ENCODE measurements at regions not wholly inside any gene's neighbourhood (a gene's known extent, or its start where the extent isn't known, plus 50 kb on each side); places are given as distances from the start of the nearest gene placed in this dataset.

DNA sequence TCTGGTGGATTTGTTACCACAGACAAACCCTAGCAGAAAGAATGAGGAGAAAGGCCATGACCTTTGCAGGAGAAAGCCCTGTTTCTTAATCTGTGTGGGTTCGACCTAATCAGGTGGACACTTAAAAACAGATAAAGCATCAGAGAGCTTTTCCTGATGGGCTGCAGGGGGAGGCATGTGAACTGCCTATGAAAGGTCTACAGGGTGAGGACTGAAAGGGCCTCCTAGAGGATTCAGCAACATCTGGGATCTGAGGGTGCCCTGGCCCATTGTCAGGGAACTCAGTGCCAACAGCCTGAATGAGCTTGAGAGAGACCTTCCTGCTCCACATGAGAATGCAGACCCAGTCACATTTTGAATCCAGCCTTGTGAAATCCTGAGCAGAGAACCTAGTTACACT, 178.8 kb upstream of the DDHD1 start:
- TF ChIP-seq POLR2A (IDR thresholded peaks at IDR 0.05; ENCODE audit: low read length) (no peak), EP300 (IDR thresholded peaks at IDR 0.05) (no peak), CEBPB (IDR thresholded peaks at IDR 0.05) (no peak), RAD21 (conservative IDR thresholded peaks at IDR 0.05 in 1 of 2, IDR thresholded peaks at IDR 0.05 in 1 of 2) (no peak), ZNF302 (CRISPR knock-in tag; IDR thresholded peaks at IDR 0.05) (no peak), JUNB (IDR thresholded peaks at IDR 0.05) (no peak), CHD2 (IDR thresholded peaks at IDR 0.05; ENCODE audit: low read length, partially characterized antibody) (no peak)
- TF ChIP-seq, protein P1, sequence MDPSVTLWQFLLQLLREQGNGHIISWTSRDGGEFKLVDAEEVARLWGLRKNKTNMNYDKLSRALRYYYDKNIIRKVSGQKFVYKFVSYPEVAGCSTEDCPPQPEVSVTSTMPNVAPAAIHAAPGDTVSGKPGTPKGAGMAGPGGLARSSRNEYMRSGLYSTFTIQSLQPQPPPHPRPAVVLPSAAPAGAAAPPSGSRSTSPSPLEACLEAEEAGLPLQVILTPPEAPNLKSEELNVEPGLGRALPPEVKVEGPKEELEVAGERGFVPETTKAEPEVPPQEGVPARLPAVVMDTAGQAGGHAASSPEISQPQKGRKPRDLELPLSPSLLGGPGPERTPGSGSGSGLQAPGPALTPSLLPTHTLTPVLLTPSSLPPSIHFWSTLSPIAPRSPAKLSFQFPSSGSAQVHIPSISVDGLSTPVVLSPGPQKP (IDR thresholded peaks at IDR 0.05; ENCODE audit: low read depth, low read length): no peak
- TF ChIP-seq, protein P2, sequence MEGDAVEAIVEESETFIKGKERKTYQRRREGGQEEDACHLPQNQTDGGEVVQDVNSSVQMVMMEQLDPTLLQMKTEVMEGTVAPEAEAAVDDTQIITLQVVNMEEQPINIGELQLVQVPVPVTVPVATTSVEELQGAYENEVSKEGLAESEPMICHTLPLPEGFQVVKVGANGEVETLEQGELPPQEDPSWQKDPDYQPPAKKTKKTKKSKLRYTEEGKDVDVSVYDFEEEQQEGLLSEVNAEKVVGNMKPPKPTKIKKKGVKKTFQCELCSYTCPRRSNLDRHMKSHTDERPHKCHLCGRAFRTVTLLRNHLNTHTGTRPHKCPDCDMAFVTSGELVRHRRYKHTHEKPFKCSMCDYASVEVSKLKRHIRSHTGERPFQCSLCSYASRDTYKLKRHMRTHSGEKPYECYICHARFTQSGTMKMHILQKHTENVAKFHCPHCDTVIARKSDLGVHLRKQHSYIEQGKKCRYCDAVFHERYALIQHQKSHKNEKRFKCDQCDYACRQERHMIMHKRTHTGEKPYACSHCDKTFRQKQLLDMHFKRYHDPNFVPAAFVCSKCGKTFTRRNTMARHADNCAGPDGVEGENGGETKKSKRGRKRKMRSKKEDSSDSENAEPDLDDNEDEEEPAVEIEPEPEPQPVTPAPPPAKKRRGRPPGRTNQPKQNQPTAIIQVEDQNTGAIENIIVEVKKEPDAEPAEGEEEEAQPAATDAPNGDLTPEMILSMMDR (IDR thresholded peaks at IDR 0.05): no peak
- TF ChIP-seq, protein P3, sequence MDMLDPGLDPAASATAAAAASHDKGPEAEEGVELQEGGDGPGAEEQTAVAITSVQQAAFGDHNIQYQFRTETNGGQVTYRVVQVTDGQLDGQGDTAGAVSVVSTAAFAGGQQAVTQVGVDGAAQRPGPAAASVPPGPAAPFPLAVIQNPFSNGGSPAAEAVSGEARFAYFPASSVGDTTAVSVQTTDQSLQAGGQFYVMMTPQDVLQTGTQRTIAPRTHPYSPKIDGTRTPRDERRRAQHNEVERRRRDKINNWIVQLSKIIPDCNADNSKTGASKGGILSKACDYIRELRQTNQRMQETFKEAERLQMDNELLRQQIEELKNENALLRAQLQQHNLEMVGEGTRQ (IDR thresholded peaks at IDR 0.05): no peak
- TF ChIP-seq, protein P4, sequence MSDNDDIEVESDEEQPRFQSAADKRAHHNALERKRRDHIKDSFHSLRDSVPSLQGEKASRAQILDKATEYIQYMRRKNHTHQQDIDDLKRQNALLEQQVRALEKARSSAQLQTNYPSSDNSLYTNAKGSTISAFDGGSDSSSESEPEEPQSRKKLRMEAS (IDR thresholded peaks at IDR 0.05): no peak
- TF ChIP-seq, protein P5, sequence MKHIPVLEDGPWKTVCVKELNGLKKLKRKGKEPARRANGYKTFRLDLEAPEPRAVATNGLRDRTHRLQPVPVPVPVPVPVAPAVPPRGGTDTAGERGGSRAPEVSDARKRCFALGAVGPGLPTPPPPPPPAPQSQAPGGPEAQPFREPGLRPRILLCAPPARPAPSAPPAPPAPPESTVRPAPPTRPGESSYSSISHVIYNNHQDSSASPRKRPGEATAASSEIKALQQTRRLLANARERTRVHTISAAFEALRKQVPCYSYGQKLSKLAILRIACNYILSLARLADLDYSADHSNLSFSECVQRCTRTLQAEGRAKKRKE (CRISPR knock-in tag; IDR thresholded peaks at IDR 0.05; ENCODE audit: low read depth): no peak

Data from A549 (cell line).